Fibroblast of skin of abdomen (primary cell): ENCODE measurements at regions not wholly inside any gene's neighbourhood (a gene's known extent, or its start where the extent isn't known, plus 50 kb on each side); places are given as distances from the start of the nearest gene placed in this dataset.
"Not testable (repeated sequence)": the region's sequence is repeated elsewhere in the genome, so short reads cannot be mapped to it uniquely, and the experiment has no call there.

ENCODE experiments used
- DNase-seq: peaks from one replicate; pipeline ENCODE4 v3.0.0-alpha.2; 2013

GRCh38 chr9:40885858-40886257 lies 242.6 kb downstream of the FOXD4L6 start:
- not testable (repeated sequence) for DNase-seq

GRCh38 chr9:40884902-40885490 lies 243.5 kb downstream of the FOXD4L6 start:
- DNase-seq: not testable (repeated sequence)

GRCh38 chr9:40884072-40884901 lies 244.2 kb downstream of the FOXD4L6 start:
- DNase-seq: no peak

- DNase-seq: not testable (repeated sequence)
These were observed 244.9 kb downstream of the FOXD4L6 start for GRCh38 chr9:40883423-40884071.

GRCh38 chr9:40873753-40874295 lies 254.7 kb downstream of the FOXD4L6 start:
- not testable (repeated sequence) for DNase-seq

- not testable (repeated sequence) for DNase-seq
These were observed 260.0 kb downstream of the FOXD4L6 start for GRCh38 chr9:40868437-40868836.
